IPS DF 6.9 (cell line): ENCODE measurements at regions not wholly inside any gene's neighbourhood (a gene's known extent, or its start where the extent isn't known, plus 50 kb on each side); places are given as distances from the start of the nearest gene placed in this dataset.
"Not testable (repeated sequence)": the region's sequence is repeated elsewhere in the genome, so short reads cannot be mapped to it uniquely, and the experiment has no call there.

Source experiments
- DNase-seq: peaks from one replicate; pipeline ENCODE4 v3.0.0-alpha.2; 2013; ENCODE audit warnings: low read depth, low spot score
- H3K27ac ChIP-seq: one replicate; pipeline ENCODE4 v1.5.1; 2013; ENCODE audit warnings: low read length, control low read depth
- H3K27me3 ChIP-seq: 2 replicates; pipeline ENCODE4 v1.6.1; 2013; ENCODE audit warnings: mild to moderate bottlenecking, low read length; ENCODE audit not compliant: control insufficient read depth, insufficient read depth
- H3K36me3 ChIP-seq: 2 replicates; pipeline ENCODE4 v1.6.1; 2013; ENCODE audit warnings: low read length; ENCODE audit not compliant: control insufficient read depth, insufficient read depth
- H3K4me1 ChIP-seq: 2 replicates; pipeline ENCODE4 v1.6.1; 2013; ENCODE audit warnings: low read length; ENCODE audit not compliant: control insufficient read depth, insufficient read depth
- H3K4me3 ChIP-seq: 2 replicates; pipeline ENCODE4 v1.5.1; 2013; ENCODE audit warnings: mild to moderate bottlenecking, low read length
- H3K9me3 ChIP-seq: 2 replicates; pipeline ENCODE4 v1.6.1; 2013; ENCODE audit warnings: low read length, inconsistent platforms; ENCODE audit not compliant: control insufficient read depth, insufficient read depth
- WGBS: extraction: QIAGEN DNeasy Blood & Tissue Kit; methylation state at CpG from one replicate; pipeline ENCODE4 v1.1.7; 2013; ENCODE audit warnings: mixed read lengths, missing lambda C conversion rate; ENCODE audit not compliant: insufficient read length, insufficient coverage; 5-methylcytosine and 5-hydroxymethylcytosine counted together

GRCh38 chr16:29342937-29343336, 63.6 kb downstream of the NPIPB11 start:
- H3K27ac ChIP-seq: not testable (repeated sequence)

DNA sequence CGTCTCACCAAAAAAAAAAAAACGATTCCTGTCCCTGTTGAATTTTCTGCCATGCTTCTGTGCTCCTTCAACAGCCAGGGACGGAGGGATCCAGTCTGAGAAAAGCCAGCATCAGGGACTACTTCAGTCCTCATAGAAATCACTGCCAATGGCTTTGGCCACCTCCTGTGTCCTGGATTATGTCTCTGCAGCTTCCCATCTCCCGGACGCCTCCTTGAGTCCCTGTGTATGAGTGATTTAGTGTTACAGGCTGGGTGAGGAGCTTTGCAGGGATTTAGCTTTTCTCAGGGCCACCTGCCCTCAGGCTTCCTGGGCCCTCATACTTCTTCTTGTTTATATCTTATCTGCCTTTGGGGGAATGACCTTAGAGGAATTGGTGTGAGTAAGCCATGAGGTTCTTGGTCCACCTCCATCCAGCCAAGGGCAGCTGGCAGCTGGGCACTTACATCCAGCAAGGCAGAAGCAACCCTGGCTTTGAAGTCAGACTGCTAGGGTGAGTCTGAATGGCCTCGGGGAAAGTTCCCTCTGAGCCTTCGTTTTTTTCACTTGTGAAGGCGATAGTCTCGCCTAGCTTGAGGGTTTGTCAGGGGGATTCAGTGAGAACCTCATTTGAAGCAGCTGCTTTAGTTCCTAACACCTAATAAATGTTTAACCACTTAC, 65.6 kb downstream of the NPIPB11 start:
- not testable (repeated sequence) for H3K4me1 ChIP-seq, DNase-seq, H3K9me3 ChIP-seq, H3K27me3 ChIP-seq, H3K4me3 ChIP-seq, H3K27ac ChIP-seq, H3K36me3 ChIP-seq
- WGBS: no CpG with 5 or more reads among the region's 9 CpGs

More at GRCh38 chr16:29342937-29343336, 63.6 kb downstream of the NPIPB11 start:
- no CpG with 5 or more reads among the region's 4 CpGs for WGBS
- not testable (repeated sequence) for H3K36me3 ChIP-seq, H3K4me1 ChIP-seq, H3K9me3 ChIP-seq, H3K27me3 ChIP-seq, H3K4me3 ChIP-seq, DNase-seq

GRCh38 chr16:29340235-29340634, 66.3 kb downstream of the NPIPB11 start:
- H3K36me3 ChIP-seq, H3K9me3 ChIP-seq, H3K27me3 ChIP-seq, H3K4me1 ChIP-seq, H3K27ac ChIP-seq, H3K4me3 ChIP-seq, DNase-seq: not testable (repeated sequence)
- WGBS: no CpG with 5 or more reads among the region's 3 CpGs

DNA sequence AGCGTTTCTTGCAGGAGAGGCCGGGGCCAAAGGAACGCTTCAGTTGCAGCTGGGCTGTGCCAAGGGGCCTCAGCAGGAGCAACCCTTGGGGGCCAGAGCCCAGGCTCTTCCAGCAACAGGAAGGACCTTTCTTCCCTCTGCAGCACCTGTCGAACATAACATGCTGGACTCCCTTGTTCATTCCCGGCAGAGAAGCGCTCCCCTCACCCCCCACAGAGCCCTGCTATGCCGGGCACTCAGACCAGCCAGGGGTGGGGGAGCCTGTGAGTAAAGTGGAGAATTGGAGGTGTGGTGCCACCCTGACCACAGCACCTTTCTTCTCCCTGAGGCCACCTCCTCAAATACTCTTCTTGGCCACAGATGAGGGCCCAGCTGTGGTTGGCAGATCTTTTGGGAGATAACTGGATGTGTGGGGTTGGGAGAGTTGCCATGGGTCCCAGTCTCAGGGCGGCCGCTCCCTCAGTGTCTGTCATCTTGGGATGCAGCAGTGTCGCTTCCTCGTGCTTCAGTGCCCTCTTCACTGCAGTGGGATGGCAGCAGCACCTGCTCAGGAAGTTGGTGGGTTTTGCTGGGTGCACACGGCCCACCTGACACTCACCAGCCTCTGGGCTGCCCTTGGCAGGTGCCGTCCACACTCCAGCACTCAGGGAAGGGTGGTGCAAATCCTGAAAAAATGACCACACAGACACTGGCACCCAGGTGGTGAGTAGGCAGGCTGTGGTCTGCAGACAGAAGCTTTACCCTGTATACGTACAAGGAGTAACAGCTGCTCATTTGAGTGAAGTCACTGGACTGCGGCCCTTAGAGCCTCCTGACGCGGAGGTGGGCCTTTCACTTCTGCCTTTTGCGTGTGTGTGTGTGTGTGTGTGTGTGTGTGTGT, 67.5 kb downstream of the NPIPB11 start:
- no CpG with 5 or more reads among the region's 18 CpGs for WGBS
- not testable (repeated sequence) for H3K4me3 ChIP-seq, H3K4me1 ChIP-seq, DNase-seq, H3K36me3 ChIP-seq, H3K27ac ChIP-seq, H3K27me3 ChIP-seq, H3K9me3 ChIP-seq

- DNase-seq, H3K4me3 ChIP-seq, H3K27ac ChIP-seq, H3K27me3 ChIP-seq, H3K4me1 ChIP-seq, H3K9me3 ChIP-seq, H3K36me3 ChIP-seq: not testable (repeated sequence)
- no CpG with 5 or more reads among the region's 18 CpGs for WGBS
Measured at GRCh38 chr16:29337385-29337901, 69.1 kb downstream of the NPIPB11 start.

- not testable (repeated sequence) for H3K9me3 ChIP-seq, H3K4me3 ChIP-seq, H3K27me3 ChIP-seq, H3K4me1 ChIP-seq, DNase-seq, H3K36me3 ChIP-seq, H3K27ac ChIP-seq
- no CpG with 5 or more reads among the region's 10 CpGs for WGBS
Measured at GRCh38 chr16:29335549-29335846, 71.0 kb downstream of the NPIPB11 start.

- H3K4me1 ChIP-seq, DNase-seq, H3K9me3 ChIP-seq, H3K27me3 ChIP-seq, H3K4me3 ChIP-seq, H3K36me3 ChIP-seq, H3K27ac ChIP-seq: not testable (repeated sequence)
- no CpG with 5 or more reads among the region's 17 CpGs for WGBS
Measured at GRCh38 chr16:29334776-29335548, 71.5 kb downstream of the NPIPB11 start.

GRCh38 chr16:29333492-29334097, 72.9 kb downstream of the NPIPB11 start:
- no CpG with 5 or more reads among the region's 20 CpGs for WGBS
- H3K27me3 ChIP-seq, H3K27ac ChIP-seq, H3K4me1 ChIP-seq, H3K4me3 ChIP-seq, H3K9me3 ChIP-seq, H3K36me3 ChIP-seq, DNase-seq: not testable (repeated sequence)

DNA sequence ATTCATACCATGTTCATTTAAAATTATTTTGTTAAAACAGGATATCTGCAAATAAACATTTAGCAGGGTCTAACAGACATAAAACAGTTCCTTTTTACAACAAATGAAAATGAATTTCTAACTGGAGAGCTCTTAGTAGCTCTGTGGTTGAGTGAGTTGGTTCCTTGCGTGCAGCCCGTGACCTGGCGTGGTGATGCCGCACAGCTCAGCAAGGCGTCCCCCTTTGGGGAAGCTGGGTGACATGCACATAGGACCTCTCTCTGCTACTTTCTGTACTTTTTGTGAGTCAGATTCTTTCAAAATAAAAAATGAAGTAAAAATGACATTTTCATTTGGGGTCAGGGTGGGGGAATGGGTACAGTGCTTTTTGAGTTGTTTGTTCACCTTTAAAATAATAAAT, 75.9 kb downstream of the NPIPB11 start:
- H3K9me3 ChIP-seq, H3K4me1 ChIP-seq, H3K4me3 ChIP-seq, H3K27ac ChIP-seq, H3K36me3 ChIP-seq, DNase-seq, H3K27me3 ChIP-seq: not testable (repeated sequence)
- WGBS: no CpG with 5 or more reads among the region's 5 CpGs

DNA sequence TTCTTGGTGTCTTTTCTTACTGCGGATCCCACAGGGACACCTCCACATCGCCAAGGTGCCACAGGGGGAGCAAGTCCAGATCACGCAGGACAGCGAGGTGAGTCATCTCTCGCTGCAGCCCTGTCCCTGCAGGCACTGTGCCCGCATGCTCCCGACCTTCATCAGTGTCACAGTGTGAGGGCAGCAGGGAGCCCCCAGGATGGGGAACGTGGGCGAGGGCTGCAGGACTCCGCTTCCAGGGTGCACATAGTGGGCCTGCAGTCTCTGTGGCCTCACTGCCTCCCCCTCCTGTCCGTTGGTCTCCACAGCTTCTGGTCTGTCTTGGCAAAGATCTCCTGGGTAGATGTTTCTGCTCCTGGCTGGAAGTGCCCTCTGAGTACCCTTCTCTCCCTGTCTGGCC, 78.0 kb downstream of the NPIPB11 start:
- H3K4me3 ChIP-seq, H3K27ac ChIP-seq, H3K9me3 ChIP-seq, H3K4me1 ChIP-seq, H3K27me3 ChIP-seq, DNase-seq, H3K36me3 ChIP-seq: not testable (repeated sequence)
- no CpG with 5 or more reads among the region's 11 CpGs for WGBS
